ENCODE measurements at regions not wholly inside any gene's neighbourhood (a gene's known extent, or its start where the extent isn't known, plus 50 kb on each side); places are given as distances from the start of the nearest gene placed in this dataset.

GRCh38 chr14:84202486-84202885, 1327.5 kb upstream of the FLRT2 start:
- no peak for TF ChIP-seq POLR2AphosphoS5 (IDR thresholded peaks at IDR 0.05; ENCODE audit: low read depth, low read length)
- no peak for TF ChIP-seq CTCF (IDR thresholded peaks at IDR 0.05)
- no peak for TF ChIP-seq REST (IDR thresholded peaks at IDR 0.05; ENCODE audit: insufficient read depth in 1 of 2, low read depth in 2 of 2, low read length in 1 of 2)
